DND-41 (cell line): ENCODE measurements at regions not wholly inside any gene's neighbourhood (a gene's known extent, or its start where the extent isn't known, plus 50 kb on each side); places are given as distances from the start of the nearest gene placed in this dataset.

Source experiments
- ATAC-seq: fragments of 200-7000 bp; cut with Tn5 transposase; 3 replicates; pipeline ENCODE4 v1.9.1; 2021; ENCODE audit warnings: low read depth; ENCODE audit not compliant: insufficient read depth
- DNase-seq: peaks from one replicate; pipeline ENCODE4 v3.0.0-alpha.2; 2020
- H2AFZ ChIP-seq: 2 replicates; pipeline ENCODE4 v1.6.0; 2012; ENCODE audit warnings: low read depth, low read length
- H3K27ac ChIP-seq: 2 replicates; pipeline ENCODE4 v1.5.1; 2012; ENCODE audit warnings: low read length, inconsistent platforms
- H3K27me3 ChIP-seq: fragments of 200-600 bp; sonication (generic); 2 replicates; pipeline ENCODE4 v1.6.0; 2012; ENCODE audit warnings: low read length, mild to moderate bottlenecking, inconsistent platforms; ENCODE audit not compliant: insufficient read depth, poor library complexity
- H3K36me3 ChIP-seq: 2 replicates; pipeline ENCODE4 v1.5.1; 2012; ENCODE audit warnings: low read length, inconsistent platforms; ENCODE audit not compliant: insufficient read depth
- H3K4me1 ChIP-seq: 2 replicates; pipeline ENCODE4 v1.5.1; 2012; ENCODE audit warnings: mild to moderate bottlenecking, low read length; ENCODE audit not compliant: insufficient read depth
- H3K4me2 ChIP-seq: 2 replicates; pipeline ENCODE4 v1.6.0; 2012; ENCODE audit warnings: mild to moderate bottlenecking, moderate library complexity, low read length, inconsistent platforms; ENCODE audit not compliant: insufficient read depth
- H3K4me3 ChIP-seq, 2 experiments: fragments of 200-600 bp in 1 of 2; shearing (Covaris generic) in 1 of 2; 2 replicates each; pipeline ENCODE4 v1.5.1; 2012 to 2016; ENCODE audit warnings: inconsistent platforms in 2 of 2, low read length in 2 of 2, mild to moderate bottlenecking in 2 of 2, low read depth in 1 of 2, moderate library complexity in 1 of 2
- H3K79me2 ChIP-seq: 2 replicates; pipeline ENCODE4 v1.6.0; 2012; ENCODE audit warnings: low read length, inconsistent platforms; ENCODE audit not compliant: insufficient read depth
- H3K9ac ChIP-seq: 2 replicates; pipeline ENCODE4 v1.6.0; 2012; ENCODE audit warnings: low read depth, mild to moderate bottlenecking, inconsistent platforms, low read length, moderate library complexity
- H3K9me3 ChIP-seq: 2 replicates; pipeline ENCODE4 v1.5.1; 2012; ENCODE audit warnings: low read length, moderate library complexity, mild to moderate bottlenecking, inconsistent platforms; ENCODE audit not compliant: insufficient read depth, severe bottlenecking
- H4K20me1 ChIP-seq: 2 replicates; pipeline ENCODE4 v1.6.0; 2012; ENCODE audit warnings: low read length; ENCODE audit not compliant: insufficient read depth
- CTCF ChIP-seq: IDR thresholded peaks from 2 replicates; pipeline ENCODE4 v1.5.1; 2012; ENCODE audit warnings: borderline replicate concordance, low read length, moderate library complexity, mild to moderate bottlenecking; ENCODE audit not compliant: poor library complexity, severe bottlenecking; ENCODE audit errors: extremely low read depth
- EZH2 ChIP-seq: IDR thresholded peaks from 3 replicates; pipeline ENCODE4 v1.6.1; 2012; ENCODE audit warnings: borderline replicate concordance, low read depth, mild to moderate bottlenecking, moderate library complexity, low read length, inconsistent platforms; ENCODE audit not compliant: severe bottlenecking

DNA sequence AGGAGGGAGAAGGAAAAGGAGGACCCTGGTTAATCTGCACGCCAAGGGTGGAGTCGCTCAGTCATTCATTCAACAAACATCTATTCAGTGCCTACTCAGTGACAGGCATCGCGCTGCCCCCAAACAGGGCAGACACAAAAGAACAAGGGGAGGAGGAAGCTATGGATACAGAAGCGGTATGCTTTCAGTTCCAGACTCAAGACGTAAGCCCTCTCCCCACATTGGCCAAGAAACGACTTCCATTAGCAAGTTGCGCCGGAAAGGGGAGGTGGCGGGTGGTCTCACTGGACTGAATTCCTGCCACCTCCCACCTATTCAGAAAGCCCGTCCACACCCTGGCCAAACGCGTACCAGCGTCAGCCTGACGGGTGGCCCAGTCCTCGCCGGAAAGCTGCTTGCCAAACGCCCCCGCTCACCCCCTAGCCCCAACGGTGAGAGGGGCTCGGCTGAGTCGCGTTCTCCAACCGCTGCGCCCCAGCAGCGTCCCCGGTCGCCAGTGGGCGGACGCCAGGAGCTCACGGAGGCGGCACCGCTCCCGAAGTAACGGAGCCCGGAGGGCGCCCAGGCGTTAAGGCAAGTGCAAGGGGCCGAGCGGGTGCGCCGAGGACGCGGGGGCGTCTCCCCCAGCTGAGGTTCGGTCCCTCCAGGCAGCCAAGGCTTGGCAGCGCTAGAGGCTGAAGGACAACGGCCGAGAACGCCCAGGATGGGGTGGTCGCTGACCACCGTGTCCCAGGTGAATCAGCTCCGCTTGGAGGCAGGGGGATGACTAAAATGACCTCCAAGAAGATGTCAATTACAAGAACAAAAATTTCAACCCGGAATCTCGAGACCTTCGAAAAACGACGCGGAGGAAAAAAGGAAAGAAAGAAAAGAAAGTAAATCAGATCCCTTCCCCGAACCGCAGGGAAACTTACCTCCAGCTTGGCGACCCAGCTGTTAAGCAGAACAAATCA, 470.7 kb downstream of the SOX9 start:
- Histone ChIP-seq H3K27ac (no peak overlapping the region), H3K36me3 (no peaks in the 10 kb centered on the region), H3K9me3 (no peaks in the 10 kb centered on the region), H3K4me3 (no peak overlapping the region), H3K27me3 (no peaks in the 10 kb centered on the region), H3K4me2 (no peak overlapping the region), H4K20me1 (no peaks in the 10 kb centered on the region), H3K79me2 (no peaks in the 10 kb centered on the region), H2AFZ (no peak overlapping the region), H3K4me1 (peaks cover 10% of the 10 kb centered on the region), H3K9ac (no peak overlapping the region)
- no peak for DNase-seq
- TF ChIP-seq EZH2: no peak
- TF ChIP-seq CTCF: no peak
- ATAC-seq: no peak

DNA sequence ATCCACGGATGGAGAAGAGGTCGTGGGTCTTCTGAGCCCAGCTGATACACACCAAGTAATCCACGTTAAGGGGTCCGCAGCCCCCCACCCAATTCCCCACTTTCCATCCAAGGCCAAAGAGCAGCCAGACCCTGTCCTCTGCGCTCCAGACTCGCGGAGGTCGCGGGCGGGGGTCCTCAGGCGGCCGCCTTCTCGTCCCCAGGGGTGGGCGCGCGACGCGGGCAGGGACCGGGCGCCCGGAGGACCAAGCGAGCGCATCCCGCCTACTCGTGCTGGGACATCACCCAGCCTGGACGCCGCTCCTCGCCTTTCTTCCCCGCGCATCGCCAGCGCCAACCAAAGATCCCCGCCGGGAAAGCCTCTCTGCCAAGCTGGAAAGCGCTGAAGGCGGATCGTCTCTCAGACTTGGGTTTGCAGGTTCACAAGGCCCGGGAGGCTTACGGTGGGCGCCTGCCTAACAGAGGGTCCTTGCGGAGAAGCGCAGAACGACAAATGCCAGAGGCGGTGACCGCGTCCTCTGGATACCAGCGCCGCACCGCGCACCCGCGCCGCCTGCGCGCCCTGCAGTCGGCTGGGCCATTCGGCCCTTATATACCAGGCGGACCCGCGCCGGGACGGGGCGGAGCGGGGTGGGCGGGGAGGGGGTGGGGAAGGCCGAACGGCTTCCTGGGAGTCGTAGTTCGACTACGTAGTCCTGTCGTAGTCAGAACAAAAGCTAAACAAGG, 471.6 kb downstream of the SOX9 start:
- H3K4me2 ChIP-seq: no peak overlapping the region
- H4K20me1 ChIP-seq: no peaks in the 10 kb centered on the region
- H2AFZ ChIP-seq: no peak overlapping the region
- no peak for ATAC-seq
- no peak for TF ChIP-seq EZH2
- TF ChIP-seq CTCF: no peak
- no peak overlapping the region for H3K4me3 ChIP-seq
- H3K27me3 ChIP-seq: no peaks in the 10 kb centered on the region
- no peaks in the 10 kb centered on the region for H3K36me3 ChIP-seq
- no peak overlapping the region for H3K27ac ChIP-seq
- no peaks in the 10 kb centered on the region for H3K9me3 ChIP-seq
- no peaks in the 10 kb centered on the region for H3K79me2 ChIP-seq
- no peak overlapping the region for H3K9ac ChIP-seq
- peaks cover 9% of the 10 kb centered on the region for H3K4me1 ChIP-seq
- no peak for DNase-seq

GRCh38 chr17:72592967-72593325, 472.1 kb downstream of the SOX9 start:
- H3K36me3 ChIP-seq: no peaks in the 10 kb centered on the region
- TF ChIP-seq EZH2 (no peak), CTCF (no peak)
- no peak overlapping the region for H3K9ac ChIP-seq
- H3K27me3 ChIP-seq: no peaks in the 10 kb centered on the region
- no peak overlapping the region for H3K27ac ChIP-seq
- H4K20me1 ChIP-seq: no peaks in the 10 kb centered on the region
- DNase-seq (no peak), ATAC-seq (no peak)
- no peaks in the 10 kb centered on the region for H3K79me2 ChIP-seq
- no peaks in the 10 kb centered on the region for H3K9me3 ChIP-seq
- no peak overlapping the region for H2AFZ ChIP-seq
- no peak overlapping the region for H3K4me3 ChIP-seq
- no peak overlapping the region for H3K4me2 ChIP-seq
- H3K4me1 ChIP-seq: peaks cover 3% of the 10 kb centered on the region
